Coronary artery (tissue), 2 donors: ENCODE measurements at regions not wholly inside any gene's neighbourhood (a gene's known extent, or its start where the extent isn't known, plus 50 kb on each side); places are given as distances from the start of the nearest gene placed in this dataset.
"Not testable (repeated sequence)": the region's sequence is repeated elsewhere in the genome, so short reads cannot be mapped to it uniquely, and the experiment has no call there.

Experiments
- DNase-seq: peaks from one replicate; pipeline ENCODE4 v3.0.0-alpha.2; 2017; ENCODE audit warnings: low spot score
- H3K27ac ChIP-seq, 2 donors: fragments of 200-600 bp; sonication (generic); one replicate each; pipeline ENCODE4 v1.5.1; 2016 to 2019
- H3K4me3 ChIP-seq: fragments of 200-600 bp; sonication (generic); 2 replicates; pipeline ENCODE4 v1.5.1; 2016; ENCODE audit warnings: mild to moderate bottlenecking, moderate library complexity
- TF ChIP-seq, protein P1 (sequence below): fragments of 200-600 bp; sonication (generic); IDR thresholded peaks from one replicate; pipeline ENCODE4 v1.5.1; 2019; ENCODE audit warnings: antibody characterized with exemption

DNA sequence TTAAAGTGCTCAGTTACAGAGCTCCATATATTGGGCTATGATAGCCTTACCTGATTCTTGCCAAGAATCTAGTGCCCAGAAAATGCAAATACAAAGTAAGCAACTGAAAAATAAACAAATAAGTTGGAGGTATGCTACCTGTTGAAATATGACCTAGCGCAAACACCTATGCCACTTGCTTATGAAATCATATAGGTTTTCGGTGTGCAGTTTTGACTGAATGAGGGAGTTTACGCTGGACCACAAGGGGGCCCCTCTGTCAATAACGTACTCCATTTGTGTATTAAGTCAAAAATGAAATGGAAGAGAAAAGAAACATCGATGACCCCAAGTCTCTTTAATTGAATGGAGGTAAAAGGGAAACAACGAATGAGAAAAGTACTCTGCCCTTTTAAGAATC is 84.9 kb upstream of the TRIM77 start:
- no peak for DNase-seq
- TF ChIP-seq, protein P1, sequence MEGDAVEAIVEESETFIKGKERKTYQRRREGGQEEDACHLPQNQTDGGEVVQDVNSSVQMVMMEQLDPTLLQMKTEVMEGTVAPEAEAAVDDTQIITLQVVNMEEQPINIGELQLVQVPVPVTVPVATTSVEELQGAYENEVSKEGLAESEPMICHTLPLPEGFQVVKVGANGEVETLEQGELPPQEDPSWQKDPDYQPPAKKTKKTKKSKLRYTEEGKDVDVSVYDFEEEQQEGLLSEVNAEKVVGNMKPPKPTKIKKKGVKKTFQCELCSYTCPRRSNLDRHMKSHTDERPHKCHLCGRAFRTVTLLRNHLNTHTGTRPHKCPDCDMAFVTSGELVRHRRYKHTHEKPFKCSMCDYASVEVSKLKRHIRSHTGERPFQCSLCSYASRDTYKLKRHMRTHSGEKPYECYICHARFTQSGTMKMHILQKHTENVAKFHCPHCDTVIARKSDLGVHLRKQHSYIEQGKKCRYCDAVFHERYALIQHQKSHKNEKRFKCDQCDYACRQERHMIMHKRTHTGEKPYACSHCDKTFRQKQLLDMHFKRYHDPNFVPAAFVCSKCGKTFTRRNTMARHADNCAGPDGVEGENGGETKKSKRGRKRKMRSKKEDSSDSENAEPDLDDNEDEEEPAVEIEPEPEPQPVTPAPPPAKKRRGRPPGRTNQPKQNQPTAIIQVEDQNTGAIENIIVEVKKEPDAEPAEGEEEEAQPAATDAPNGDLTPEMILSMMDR, result no peak
- no peak overlapping the region for H3K27ac ChIP-seq

GRCh38 chr11:89626366-89626765 is 83.7 kb upstream of the TRIM77 start:
- TF ChIP-seq, protein P1, result no peak
- no peak overlapping the region for H3K27ac ChIP-seq

More for the DNA sequence above, 84.9 kb upstream of the TRIM77 start:
- H3K4me3 ChIP-seq, result no peak overlapping the region

DNA sequence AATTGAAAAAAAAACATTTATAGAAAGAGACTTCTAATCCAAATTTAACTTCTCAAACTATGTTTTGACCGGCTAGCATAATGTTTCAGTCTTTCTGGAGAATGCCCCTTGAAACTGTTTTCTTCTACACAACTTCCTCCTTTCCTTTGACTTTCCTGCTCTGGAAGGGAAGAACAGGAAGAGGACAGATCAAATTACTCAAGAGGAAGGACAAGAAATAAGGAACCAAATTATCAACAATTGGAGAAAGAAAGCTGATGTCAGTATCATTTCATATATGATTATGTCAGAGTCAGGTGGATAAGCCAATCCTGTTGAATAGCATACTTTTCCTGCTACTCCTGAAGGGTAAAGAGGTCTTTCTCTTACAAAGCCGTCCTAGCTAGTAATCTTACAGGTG is 83.2 kb upstream of the TRIM77 start:
- not testable (repeated sequence) for H3K4me3 ChIP-seq

More at GRCh38 chr11:89626366-89626765, 83.7 kb upstream of the TRIM77 start:
- H3K4me3 ChIP-seq, result no peak overlapping the region
- DNase-seq, result no peak

GRCh38 chr11:89633135-89633705 is 76.9 kb upstream of the TRIM77 start:
- Histone ChIP-seq H3K27ac (no peak overlapping the region), H3K4me3 (no peak overlapping the region)
- TF ChIP-seq, protein P1, result no peak
- no peak for DNase-seq

More for the DNA sequence above, 83.2 kb upstream of the TRIM77 start:
- not testable (repeated sequence) for H3K27ac ChIP-seq, DNase-seq

DNA sequence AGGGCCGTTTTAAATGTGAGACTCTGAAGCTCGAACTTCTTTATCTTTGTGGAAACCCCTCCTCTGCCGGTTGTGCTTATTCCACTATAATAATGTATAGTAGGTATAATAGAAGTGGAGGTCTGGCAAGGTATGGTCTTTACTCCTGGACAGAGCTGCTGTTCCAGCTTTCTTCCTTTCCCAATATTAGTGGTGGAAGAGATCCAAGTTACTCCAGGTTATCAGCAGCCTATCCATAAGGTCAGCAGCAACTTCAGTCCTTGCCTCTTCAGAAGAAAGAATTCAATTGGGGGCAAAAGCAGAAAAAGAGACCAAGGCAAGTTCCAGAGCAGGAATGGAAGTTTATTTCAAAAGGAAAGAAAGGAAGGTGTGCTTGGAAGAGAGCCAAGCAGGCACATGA is 69.3 kb upstream of the TRIM77 start:
- DNase-seq, H3K4me3 ChIP-seq, H3K27ac ChIP-seq: not testable (repeated sequence)

GRCh38 chr11:89648232-89648631 is 61.9 kb upstream of the TRIM77 start:
- not testable (repeated sequence) for H3K4me3 ChIP-seq, H3K27ac ChIP-seq, DNase-seq

GRCh38 chr11:89648996-89649395 is 61.1 kb upstream of the TRIM77 start:
- not testable (repeated sequence) for DNase-seq, H3K4me3 ChIP-seq, H3K27ac ChIP-seq

GRCh38 chr11:89654669-89655068 is 55.4 kb upstream of the TRIM77 start:
- not testable (repeated sequence) for H3K4me3 ChIP-seq, H3K27ac ChIP-seq, DNase-seq

GRCh38 chr11:89658767-89659166 is 51.3 kb upstream of the TRIM77 start:
- not testable (repeated sequence) for DNase-seq, H3K4me3 ChIP-seq, H3K27ac ChIP-seq

GRCh38 chr11:89659414-89659813 is 50.7 kb upstream of the TRIM77 start:
- not testable (repeated sequence) for H3K27ac ChIP-seq

DNA sequence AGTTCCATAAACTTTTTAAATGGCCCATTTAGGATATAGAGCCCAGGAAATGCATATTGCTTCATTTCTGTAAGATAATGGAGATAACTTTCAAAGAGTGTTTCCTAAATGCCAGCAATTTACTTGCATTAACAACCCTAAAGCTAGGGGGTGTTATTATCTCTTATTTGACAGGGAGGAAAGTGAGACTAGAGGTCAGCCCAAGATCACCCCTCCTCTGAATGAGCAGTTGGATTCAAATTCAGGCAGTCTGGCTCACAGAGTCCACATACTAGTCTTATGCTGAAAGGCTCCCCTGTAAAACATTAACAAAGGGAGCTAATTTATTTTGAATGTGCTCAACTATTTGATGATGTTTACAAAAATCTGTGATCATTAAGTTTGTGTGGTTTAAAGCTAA is 49.9 kb upstream of the TRIM77 start:
- no peak for DNase-seq
- H3K4me3 ChIP-seq, result no peak overlapping the region
- TF ChIP-seq, protein P1, result no peak
- no peak overlapping the region for H3K27ac ChIP-seq

More at GRCh38 chr11:89659414-89659813, 50.7 kb upstream of the TRIM77 start:
- not testable (repeated sequence) for DNase-seq, H3K4me3 ChIP-seq
